IPS DF 4.7 (cell line): ENCODE measurements at regions not wholly inside any gene's neighbourhood (a gene's known extent, or its start where the extent isn't known, plus 50 kb on each side); places are given as distances from the start of the nearest gene placed in this dataset.
"Not testable (repeated sequence)": the region's sequence is repeated elsewhere in the genome, so short reads cannot be mapped to it uniquely, and the experiment has no call there.

Experiments
- DNase-seq: peaks from one replicate; pipeline ENCODE4 v3.0.0-alpha.2; 2013; ENCODE audit warnings: low spot score; ENCODE audit errors: extremely low read depth

DNA sequence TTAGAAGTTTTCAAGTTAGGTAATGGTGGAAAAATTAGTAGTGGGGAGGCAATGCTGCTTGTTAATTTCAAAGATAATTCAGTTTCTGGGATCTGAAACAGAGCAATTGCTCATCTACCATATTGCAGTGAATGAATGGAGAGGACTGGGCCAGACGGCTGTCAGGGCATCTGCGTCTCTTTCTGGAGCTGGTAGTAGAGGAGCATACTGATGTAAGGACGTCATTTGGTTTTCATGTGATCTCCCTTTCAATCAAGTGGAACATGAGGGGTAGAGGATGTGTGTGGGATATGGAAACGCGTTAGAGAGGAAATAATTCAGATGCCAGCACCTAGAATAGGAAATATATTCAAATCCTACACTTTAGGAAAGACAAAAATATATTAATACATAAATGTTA is 490.3 kb downstream of the ADCYAP1 start:
- DNase-seq = no peak

DNA sequence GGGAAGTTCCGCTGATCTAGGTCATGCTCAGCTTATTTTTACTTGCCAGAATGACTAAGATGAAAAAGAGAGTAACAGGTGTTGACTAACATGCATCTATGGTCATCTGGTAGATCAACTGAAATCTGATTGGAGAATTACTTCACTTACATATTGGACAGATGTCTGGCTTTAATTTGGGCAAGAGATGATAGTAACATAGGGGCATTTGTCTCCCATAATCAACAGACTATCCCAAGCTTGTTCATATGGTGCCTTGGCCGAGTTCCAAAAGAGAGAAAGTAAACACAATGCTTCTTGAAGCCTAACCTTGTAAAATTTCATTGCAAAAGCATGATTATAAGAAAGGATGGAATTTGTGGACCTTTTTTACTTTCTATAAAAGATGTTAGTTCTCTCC is 503.7 kb downstream of the ADCYAP1 start:
- no peak for DNase-seq

DNA sequence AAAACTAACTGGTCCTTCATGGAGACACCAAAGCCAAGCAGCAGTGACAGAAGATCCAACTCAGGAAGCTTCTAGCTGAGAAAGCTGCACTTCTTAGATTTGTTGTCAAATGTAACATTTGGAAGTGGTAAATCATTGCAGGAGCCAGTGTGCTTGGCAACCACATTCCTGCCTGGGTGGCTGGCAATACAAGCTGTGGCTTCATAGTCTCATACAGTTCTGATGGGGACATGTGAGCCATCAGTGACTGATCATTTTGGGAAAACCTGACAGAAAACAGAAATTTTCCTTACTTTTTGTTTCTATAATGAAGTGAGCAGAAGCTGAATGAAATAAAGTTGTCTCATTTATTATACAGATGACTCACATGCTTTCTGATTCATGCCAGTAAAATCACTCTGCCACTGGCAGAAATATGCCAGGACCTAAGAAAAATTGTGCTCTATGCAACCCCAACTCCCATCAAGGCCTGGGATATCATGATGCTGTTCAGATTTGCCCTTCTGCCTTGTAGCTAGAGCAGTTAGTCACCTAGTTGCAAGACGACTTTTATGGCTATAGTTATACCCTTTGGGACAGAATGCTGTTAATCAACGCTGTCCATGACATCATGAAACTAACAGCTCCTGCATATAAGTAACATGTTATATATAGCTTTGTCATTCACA is 508.1 kb downstream of the ADCYAP1 start:
- DNase-seq = no peak

- no peak for DNase-seq
Observed at GRCh38 chr18:1413323-1413675, 508.6 kb downstream of the ADCYAP1 start.

GRCh38 chr18:1416074-1416473 is 511.4 kb downstream of the ADCYAP1 start:
- no peak for DNase-seq

DNA sequence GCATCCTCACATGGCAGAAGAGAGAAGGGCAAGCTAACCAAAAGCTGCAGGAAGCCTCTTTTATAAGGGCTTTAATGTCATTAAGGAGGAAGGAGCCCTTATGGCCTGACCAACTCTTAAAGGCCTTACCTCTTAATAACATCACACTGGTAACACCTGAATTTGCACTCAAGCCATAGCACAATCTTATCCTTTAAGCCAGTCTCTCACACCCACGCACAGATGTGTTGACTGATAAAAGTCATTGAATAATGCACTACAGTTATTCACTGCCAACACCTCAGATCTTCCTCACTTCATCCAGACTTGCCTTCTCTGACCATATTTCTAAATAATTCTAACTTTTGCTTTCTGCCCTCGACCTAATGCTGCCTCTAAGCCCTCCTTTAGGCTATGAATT is 516.8 kb downstream of the ADCYAP1 start:
- DNase-seq = no peak

DNA sequence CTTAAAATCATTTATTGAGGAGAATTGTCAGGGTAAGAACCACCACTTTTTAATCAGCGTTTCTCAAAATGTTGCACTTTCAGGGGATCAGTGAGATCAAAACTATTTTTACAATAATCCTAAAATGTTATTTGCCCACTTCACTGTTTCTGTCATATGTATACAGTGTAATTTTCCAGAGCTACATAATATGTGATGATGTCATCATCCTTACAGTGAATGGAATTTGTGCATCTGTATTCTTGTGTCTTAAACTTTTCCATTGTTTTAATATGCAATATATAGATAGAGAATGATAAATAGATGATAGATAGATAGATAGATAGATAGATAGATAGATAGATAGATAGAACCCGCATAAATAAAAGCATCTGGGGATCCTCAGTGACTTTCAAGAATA is 518.0 kb downstream of the ADCYAP1 start:
- no peak for DNase-seq

DNA sequence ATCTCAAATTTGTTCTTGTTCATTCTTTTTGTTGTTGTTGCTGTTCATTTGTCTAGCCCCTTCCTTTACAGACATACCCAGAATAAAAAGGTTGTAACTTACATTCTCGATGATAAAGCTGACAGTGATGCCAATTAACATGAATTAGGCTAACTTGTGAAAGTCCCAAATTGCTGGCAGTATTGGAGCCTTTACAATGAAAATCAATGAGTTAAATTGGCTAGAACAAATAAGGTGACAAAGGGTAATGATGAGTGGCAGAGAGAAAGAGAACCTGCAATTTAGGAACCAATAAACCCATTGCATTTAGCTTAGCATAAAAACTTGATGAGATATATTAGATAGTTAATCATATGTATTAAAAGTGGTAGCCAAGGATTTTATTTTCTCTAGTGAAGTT is 521.0 kb downstream of the ADCYAP1 start:
- no peak for DNase-seq

GRCh38 chr18:1435487-1435886 is 530.8 kb downstream of the ADCYAP1 start:
- DNase-seq = no peak

DNA sequence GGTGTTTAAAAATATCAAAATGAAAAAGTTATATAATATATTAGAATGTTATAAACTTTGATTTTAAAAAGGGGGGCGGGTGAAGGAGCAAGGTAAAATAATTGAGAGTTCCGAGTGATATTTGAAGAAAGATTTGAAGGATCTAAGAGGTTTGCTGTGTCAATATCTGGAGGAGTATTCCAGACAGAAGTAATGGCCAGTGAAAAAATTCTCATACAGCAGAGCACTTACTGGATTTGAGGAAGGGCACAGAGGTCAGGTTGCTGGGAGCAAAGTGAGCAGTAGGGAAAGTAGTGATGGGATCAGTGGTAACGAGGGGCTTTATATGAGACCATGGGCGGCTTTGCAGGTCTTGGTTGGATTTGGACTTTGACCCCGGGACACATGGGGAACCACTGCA is 531.5 kb downstream of the ADCYAP1 start:
- no peak for DNase-seq

DNA sequence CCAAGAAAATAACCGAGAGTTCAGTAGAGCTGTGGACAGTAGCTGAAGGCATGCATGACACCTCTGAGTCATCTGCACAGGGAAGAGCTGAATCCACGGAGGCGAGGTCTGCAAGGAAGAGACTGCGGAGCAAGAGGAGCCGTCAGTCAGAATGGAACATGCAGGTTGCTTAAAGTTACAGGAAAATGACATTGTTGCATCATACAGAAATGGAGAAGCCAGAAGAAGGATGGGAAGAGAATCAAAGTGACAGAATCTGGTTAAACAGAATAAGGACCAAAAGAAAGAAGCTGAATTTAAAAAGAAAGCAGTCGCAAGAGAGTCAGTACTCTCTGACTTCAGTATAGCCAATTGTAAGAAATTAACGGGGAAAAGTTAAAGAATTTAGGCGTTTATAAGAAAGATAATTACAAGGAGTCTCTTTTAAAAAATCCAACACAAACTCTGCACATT is 533.8 kb downstream of the ADCYAP1 start:
- no peak for DNase-seq

DNA sequence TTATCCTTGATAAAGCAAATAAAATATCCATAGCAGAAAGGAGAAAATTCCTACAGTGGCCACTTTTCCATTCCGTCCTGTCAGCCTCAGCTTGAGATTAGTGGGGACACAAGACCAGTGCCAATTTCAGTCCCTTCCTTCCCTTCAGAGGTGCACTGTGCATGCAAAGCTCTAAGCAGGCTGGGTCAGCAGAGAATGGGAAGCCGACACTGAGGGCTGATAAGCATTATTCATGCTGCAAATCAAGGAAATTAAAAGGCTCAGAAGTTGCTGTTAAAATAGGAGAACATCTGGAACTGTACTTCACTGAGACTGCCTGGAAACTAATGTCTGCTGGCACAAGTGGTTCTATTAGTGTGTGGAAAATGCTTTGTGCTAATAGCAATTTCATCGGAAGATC is 534.3 kb downstream of the ADCYAP1 start:
- DNase-seq = no peak

- DNase-seq = not testable (repeated sequence)
Observed at GRCh38 chr18:1444062-1444461, 539.4 kb downstream of the ADCYAP1 start.

DNA sequence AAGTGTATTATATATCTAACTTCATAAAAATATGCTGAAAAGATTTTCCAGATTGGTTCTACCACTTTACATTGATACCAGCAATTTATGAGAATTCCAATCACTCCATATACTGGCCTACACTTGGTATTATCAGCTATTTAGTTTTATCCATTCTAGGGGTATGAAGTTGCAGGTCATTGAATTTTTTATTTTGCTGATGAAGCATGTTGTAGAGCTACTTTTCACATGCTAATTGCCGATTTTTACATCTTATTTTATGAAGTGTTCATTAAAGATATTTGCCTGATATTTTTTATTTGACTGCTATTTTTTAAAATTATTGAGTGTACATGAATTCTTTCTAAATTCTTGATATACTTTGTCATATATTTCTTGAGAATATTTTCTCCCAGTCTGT is 542.1 kb downstream of the ADCYAP1 start:
- DNase-seq = no peak

DNA sequence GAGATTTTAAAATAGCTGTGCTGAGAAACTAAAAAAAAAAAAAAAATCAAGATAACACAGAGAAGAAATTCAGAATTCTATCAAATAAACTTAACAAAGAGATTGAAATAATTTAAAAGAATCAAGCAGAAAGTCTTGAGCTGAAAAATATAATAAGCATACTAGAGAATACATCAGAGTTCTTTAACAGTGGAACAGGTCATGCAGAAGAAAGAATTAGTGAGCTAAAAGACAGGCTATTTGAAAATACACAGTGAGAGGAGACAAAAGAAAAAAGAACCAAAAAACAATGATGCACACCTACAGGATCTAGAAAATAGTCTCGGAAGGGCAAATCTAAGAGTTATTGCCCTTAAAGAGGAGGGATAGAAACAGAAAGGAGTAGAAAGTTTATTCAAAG is 548.1 kb downstream of the ADCYAP1 start:
- no peak for DNase-seq

GRCh38 chr18:1455605-1456004 is 550.9 kb downstream of the ADCYAP1 start:
- DNase-seq = no peak

DNA sequence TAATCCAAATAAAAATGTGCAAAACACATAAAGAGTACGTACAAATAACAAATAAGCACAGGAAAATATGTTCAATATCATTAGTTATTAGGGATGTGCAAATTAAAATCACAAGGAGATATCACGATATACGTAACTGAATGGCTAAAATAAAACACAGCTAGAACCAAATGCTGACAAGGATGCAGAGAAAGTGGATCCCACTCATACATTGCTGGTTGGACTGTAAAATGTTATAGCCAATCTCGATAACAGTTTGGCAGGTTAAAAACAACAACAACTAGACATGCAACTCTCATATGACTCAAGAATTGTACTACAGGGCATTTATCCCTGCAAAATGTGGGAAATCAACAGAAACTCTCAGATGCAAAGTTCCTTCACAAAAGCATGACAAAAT is 553.9 kb downstream of the ADCYAP1 start:
- DNase-seq = no peak

DNA sequence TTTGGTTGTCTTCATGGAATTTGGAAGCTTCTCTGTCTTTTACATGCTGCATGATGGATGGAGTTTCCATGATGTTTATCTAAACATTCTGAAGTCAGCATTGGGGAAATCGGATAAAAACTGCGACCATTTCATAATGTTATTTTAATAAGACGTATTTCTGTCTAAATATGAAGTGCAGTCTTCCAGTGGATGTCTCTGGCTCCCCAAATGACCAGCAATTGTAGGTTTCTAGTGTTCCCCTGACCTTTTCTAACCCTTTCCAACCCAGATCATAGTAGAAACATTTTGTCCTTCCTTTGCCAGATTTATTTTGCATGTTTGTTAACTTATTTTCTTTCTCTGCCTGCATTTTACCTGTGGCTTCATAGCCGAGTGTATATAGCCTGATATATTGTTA is 559.3 kb downstream of the ADCYAP1 start:
- DNase-seq = no peak

DNA sequence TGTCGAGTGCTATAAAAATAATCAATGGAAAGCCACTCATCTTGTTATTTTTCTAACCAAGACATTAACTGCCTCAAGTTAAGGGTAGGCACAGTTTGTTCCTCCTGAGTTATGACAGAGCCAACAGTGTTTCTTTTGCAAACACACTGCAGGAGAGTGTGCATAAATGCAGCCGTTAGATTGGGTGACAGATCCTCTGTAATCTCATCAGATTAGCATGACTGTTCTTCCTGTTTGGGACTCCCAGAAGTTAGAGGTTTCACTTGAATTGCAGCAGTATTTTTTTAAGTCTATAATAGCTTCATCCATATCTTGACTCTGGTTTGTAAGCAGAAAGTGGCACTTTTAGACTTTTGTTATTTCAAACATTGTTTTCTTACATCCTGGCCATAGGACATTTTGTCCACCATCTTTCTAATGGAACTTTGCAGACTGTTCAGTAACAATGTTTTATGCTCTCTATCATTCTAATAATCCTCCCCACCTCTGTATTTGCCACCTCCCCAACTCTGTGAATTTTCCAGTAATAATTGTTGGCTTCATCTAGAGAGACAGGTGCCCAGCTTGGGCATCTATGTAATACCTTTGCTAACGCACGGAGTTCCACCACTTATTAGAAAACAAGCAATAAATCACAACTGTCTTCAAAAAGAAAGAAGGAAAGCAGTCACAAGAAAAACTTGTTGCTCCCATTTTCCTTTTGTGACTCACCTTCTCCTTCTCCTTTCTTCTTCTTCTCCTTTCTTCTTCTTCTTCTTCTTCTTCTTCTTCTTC is 560.0 kb downstream of the ADCYAP1 start:
- no peak for DNase-seq

DNA sequence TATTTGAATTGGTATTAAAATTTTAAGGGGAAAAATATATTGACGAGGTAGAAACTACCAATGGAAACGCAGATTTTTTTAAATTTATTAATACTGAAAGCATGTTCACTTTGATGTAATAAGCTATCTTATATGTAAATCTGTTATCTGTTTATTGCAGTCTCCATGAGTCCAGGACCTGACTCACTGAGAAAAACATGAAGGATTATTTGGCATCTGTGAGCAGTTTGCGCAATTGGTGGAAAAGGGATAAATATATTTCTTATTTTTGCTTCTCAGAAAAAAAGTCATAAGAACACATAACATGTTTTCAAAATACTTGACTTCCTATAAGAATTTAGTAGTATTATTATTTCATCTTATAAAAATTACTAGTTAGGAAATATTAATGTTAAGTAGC is 561.4 kb downstream of the ADCYAP1 start:
- no peak for DNase-seq

DNA sequence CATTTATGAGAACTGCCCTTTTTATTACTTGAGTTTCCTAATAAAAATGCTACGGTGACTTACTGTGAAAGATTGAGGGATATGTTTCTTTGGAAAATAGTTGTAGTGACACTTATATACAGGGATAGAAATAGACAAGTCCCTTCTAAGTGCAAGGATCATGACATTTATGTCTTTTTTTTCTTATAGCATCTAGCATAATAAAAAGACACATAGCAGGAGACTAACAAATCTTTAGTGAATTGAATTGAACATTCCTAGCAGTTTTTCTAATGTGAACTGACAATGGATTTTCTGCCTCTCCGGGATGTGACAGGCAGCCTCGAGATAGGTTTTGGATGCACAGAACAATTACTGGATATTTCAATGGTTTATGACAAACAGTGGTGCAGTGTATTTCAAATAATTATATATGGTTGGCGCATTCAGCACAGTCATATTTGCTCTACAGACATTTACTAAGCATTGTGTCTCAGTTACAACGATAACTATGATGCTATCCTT is 562.8 kb downstream of the ADCYAP1 start:
- no peak for DNase-seq

GRCh38 chr18:1468550-1468949 is 563.9 kb downstream of the ADCYAP1 start:
- DNase-seq = no peak

GRCh38 chr18:1475867-1476266 is 571.2 kb downstream of the ADCYAP1 start:
- no peak for DNase-seq
